SK-N-SH treated with all-trans-retinoic acid at 6 μM for 48 hours (cell line): ENCODE measurements at regions not wholly inside any gene's neighbourhood (a gene's known extent, or its start where the extent isn't known, plus 50 kb on each side); places are given as distances from the start of the nearest gene placed in this dataset.

ENCODE experiments used
- ATAC-seq: fragments of 200-7000 bp; cut with Tn5 transposase; 3 replicates; pipeline ENCODE4 v1.9.1; 2020; ENCODE audit warnings: mild to moderate bottlenecking, moderate library complexity
- ARNTL ChIP-seq: fragments of 450-650 bp; formaldehyde crosslinking; IDR thresholded peaks from 2 replicates; pipeline ENCODE4 v1.5.0; 2020; ENCODE audit warnings: low read depth, mild to moderate bottlenecking, moderate library complexity, borderline replicate concordance
- BACH2 ChIP-seq: fragments of 250-450 bp; sonication (Bioruptor Pico); IDR thresholded peaks from 2 replicates; pipeline ENCODE4 v1.9.0; 2021; ENCODE audit warnings: mild to moderate bottlenecking, borderline replicate concordance
- CREB5 ChIP-seq: fragments of 250-450 bp; sonication (Bioruptor Pico); IDR thresholded peaks from 2 replicates; pipeline ENCODE4 v1.5.1; 2020; ENCODE audit warnings: low read depth, mild to moderate bottlenecking, moderate library complexity
- CSDC2 ChIP-seq: fragments of 250-450 bp; sonication (Bioruptor Pico); IDR thresholded peaks from 2 replicates; pipeline ENCODE4 v1.5.0; 2020; ENCODE audit warnings: mild to moderate bottlenecking, moderate library complexity
- ESRRG ChIP-seq: fragments of 250-450 bp; sonication (Bioruptor Pico); IDR thresholded peaks from 2 replicates; pipeline ENCODE4 v1.6.1; 2021; ENCODE audit warnings: mild to moderate bottlenecking
- GLIS3 ChIP-seq: fragments of 250-450 bp; sonication (Bioruptor Pico); IDR thresholded peaks from 2 replicates; pipeline ENCODE4 v1.5.0; 2020; ENCODE audit warnings: mild to moderate bottlenecking, moderate library complexity
- ISL1 ChIP-seq: fragments of 250-450 bp; sonication (Bioruptor Pico); IDR thresholded peaks from 2 replicates; pipeline ENCODE4 v2.1.2; 2022; ENCODE audit warnings: mild to moderate bottlenecking, moderate library complexity
- OSR1 ChIP-seq: fragments of 250-450 bp; sonication (Bioruptor Pico); IDR thresholded peaks from 2 replicates; pipeline ENCODE4 v1.8.0; 2022; ENCODE audit warnings: moderate library complexity, mild to moderate bottlenecking, inconsistent platforms
- POU6F1 ChIP-seq: fragments of 250-450 bp; sonication (Bioruptor Pico); IDR thresholded peaks from 2 replicates; pipeline ENCODE4 v1.8.0; 2021; ENCODE audit warnings: low read depth, mild to moderate bottlenecking, moderate library complexity, borderline replicate concordance
- PPARA ChIP-seq: fragments of 250-450 bp; sonication (Bioruptor Pico); IDR thresholded peaks from 2 replicates; pipeline ENCODE4 v1.5.0; 2020; ENCODE audit warnings: mild to moderate bottlenecking, borderline replicate concordance
- RARB ChIP-seq: fragments of 250-450 bp; sonication (Bioruptor Pico); IDR thresholded peaks from 2 replicates; pipeline ENCODE4 v1.8.0; 2021; ENCODE audit warnings: mild to moderate bottlenecking, moderate library complexity
- SNAI2 ChIP-seq: fragments of 250-450 bp; sonication (Bioruptor Pico); IDR thresholded peaks from 2 replicates; pipeline ENCODE4 v1.5.0; 2020; ENCODE audit warnings: mild to moderate bottlenecking, moderate library complexity
- TCF4 ChIP-seq: fragments of 250-450 bp; sonication (Bioruptor Pico); IDR thresholded peaks from 2 replicates; pipeline ENCODE4 v1.8.0; 2021; ENCODE audit warnings: mild to moderate bottlenecking, moderate library complexity, borderline replicate concordance
- TOX ChIP-seq: fragments of 250-450 bp; sonication (Bioruptor Pico); IDR thresholded peaks from 2 replicates; pipeline ENCODE4 v1.8.0; 2021; ENCODE audit warnings: mild to moderate bottlenecking, moderate library complexity, borderline replicate concordance
- TSHZ2 ChIP-seq: fragments of 250-450 bp; sonication (Bioruptor Pico); IDR thresholded peaks from 2 replicates; pipeline ENCODE4 v1.5.0; 2020; ENCODE audit warnings: mild to moderate bottlenecking, moderate library complexity
- ZC3H10 ChIP-seq: fragments of 250-450 bp; sonication (Bioruptor Pico); IDR thresholded peaks from 2 replicates; pipeline ENCODE4 v1.5.1; 2021; ENCODE audit warnings: mild to moderate bottlenecking, moderate library complexity
- ZFP3 ChIP-seq: fragments of 250-450 bp; sonication (Bioruptor Pico); IDR thresholded peaks from 2 replicates; pipeline ENCODE4 v1.5.0; 2020; ENCODE audit warnings: mild to moderate bottlenecking, moderate library complexity
- ZFP30 ChIP-seq: fragments of 450-650 bp; formaldehyde crosslinking; IDR thresholded peaks from 2 replicates; pipeline ENCODE4 v1.5.0; 2022; ENCODE audit warnings: mild to moderate bottlenecking, moderate library complexity
- ZNF565 ChIP-seq: fragments of 450-650 bp; formaldehyde crosslinking; conservative IDR thresholded peaks from 2 replicates; pipeline ENCODE4 v1.5.0; 2020; ENCODE audit warnings: low read depth, mild to moderate bottlenecking, moderate library complexity
- ZNF70 ChIP-seq: fragments of 450-650 bp; formaldehyde crosslinking; IDR thresholded peaks from 2 replicates; pipeline ENCODE4 v1.5.0; 2020; ENCODE audit warnings: mild to moderate bottlenecking, moderate library complexity
- ZNF8 ChIP-seq: fragments of 450-650 bp; formaldehyde crosslinking; IDR thresholded peaks from 2 replicates; pipeline ENCODE4 v1.5.0; 2020; ENCODE audit warnings: mild to moderate bottlenecking, moderate library complexity
- TF ChIP-seq, protein P1 (sequence below): fragments of 250-450 bp; sonication (Bioruptor Pico); IDR thresholded peaks from 2 replicates; pipeline ENCODE4 v1.5.1; 2021; ENCODE audit warnings: mild to moderate bottlenecking, moderate library complexity
- TF ChIP-seq, protein P2 (sequence below): fragments of 250-450 bp; sonication (Bioruptor Pico); IDR thresholded peaks from 2 replicates; pipeline ENCODE4 v1.8.0; 2020; ENCODE audit warnings: mild to moderate bottlenecking, moderate library complexity, borderline replicate concordance

GRCh38 chr4:62342346-62342745, 1142.2 kb downstream of the ADGRL3 start:
- TF ChIP-seq CREB5 (no peak), ZC3H10 (CRISPR knock-in tag) (no peak), GLIS3 (CRISPR knock-in tag) (no peak), TSHZ2 (CRISPR knock-in tag) (no peak), CSDC2 (no peak), ARNTL (CRISPR knock-in tag) (no peak), RARB (CRISPR knock-in tag) (no peak), BACH2 (CRISPR knock-in tag) (no peak), ISL1 (no peak), OSR1 (CRISPR knock-in tag) (no peak), ZFP30 (CRISPR knock-in tag) (no peak), TOX (no peak), SNAI2 (CRISPR knock-in tag) (no peak), ZFP3 (no peak), ZNF70 (no peak), POU6F1 (CRISPR knock-in tag) (no peak), TCF4 (no peak), PPARA (CRISPR knock-in tag) (no peak)
- TF ChIP-seq, protein P1, sequence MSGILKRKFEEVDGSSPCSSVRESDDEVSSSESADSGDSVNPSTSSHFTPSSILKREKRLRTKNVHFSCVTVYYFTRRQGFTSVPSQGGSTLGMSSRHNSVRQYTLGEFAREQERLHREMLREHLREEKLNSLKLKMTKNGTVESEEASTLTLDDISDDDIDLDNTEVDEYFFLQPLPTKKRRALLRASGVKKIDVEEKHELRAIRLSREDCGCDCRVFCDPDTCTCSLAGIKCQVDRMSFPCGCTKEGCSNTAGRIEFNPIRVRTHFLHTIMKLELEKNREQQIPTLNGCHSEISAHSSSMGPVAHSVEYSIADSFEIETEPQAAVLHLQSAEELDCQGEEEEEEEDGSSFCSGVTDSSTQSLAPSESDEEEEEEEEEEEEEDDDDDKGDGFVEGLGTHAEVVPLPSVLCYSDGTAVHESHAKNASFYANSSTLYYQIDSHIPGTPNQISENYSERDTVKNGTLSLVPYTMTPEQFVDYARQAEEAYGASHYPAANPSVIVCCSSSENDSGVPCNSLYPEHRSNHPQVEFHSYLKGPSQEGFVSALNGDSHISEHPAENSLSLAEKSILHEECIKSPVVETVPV (CRISPR knock-in tag), result no peak
- TF ChIP-seq, protein P2, sequence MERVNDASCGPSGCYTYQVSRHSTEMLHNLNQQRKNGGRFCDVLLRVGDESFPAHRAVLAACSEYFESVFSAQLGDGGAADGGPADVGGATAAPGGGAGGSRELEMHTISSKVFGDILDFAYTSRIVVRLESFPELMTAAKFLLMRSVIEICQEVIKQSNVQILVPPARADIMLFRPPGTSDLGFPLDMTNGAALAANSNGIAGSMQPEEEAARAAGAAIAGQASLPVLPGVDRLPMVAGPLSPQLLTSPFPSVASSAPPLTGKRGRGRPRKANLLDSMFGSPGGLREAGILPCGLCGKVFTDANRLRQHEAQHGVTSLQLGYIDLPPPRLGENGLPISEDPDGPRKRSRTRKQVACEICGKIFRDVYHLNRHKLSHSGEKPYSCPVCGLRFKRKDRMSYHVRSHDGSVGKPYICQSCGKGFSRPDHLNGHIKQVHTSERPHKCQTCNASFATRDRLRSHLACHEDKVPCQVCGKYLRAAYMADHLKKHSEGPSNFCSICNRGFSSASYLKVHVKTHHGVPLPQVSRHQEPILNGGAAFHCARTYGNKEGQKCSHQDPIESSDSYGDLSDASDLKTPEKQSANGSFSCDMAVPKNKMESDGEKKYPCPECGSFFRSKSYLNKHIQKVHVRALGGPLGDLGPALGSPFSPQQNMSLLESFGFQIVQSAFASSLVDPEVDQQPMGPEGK (CRISPR knock-in tag), result no peak
- no peak for ATAC-seq

GRCh38 chr4:62328526-62328925, 1128.4 kb downstream of the ADGRL3 start:
- no peak for ATAC-seq
- TF ChIP-seq ZNF8 (no peak), TOX (no peak), ZNF565 (CRISPR knock-in tag) (no peak), ARNTL (CRISPR knock-in tag) (no peak), ESRRG (CRISPR knock-in tag) (no peak), ZNF70 (no peak), ZFP3 (no peak)
- TF ChIP-seq, protein P1 (CRISPR knock-in tag), result no peak
